HG02763 (cell line): ENCODE measurements at regions not wholly inside any gene's neighbourhood (a gene's known extent, or its start where the extent isn't known, plus 50 kb on each side); places are given as distances from the start of the nearest gene placed in this dataset.
"Not testable (repeated sequence)": the region's sequence is repeated elsewhere in the genome, so short reads cannot be mapped to it uniquely, and the experiment has no call there.

Experiments
- ATAC-seq: cut with Tn5 transposase; IDR thresholded peaks from one replicate; pipeline ENCODE4 v1.9.1; 2021; ENCODE audit warnings: mild to moderate bottlenecking, moderate library complexity; ENCODE audit not compliant: unreplicated experiment

- ATAC-seq, result no peak
Observed at GRCh38 chr5:98333921-98334320, 439.5 kb upstream of the RGMB start.

- no peak for ATAC-seq
Observed at GRCh38 chr5:98334946-98335345, 438.5 kb upstream of the RGMB start.

- ATAC-seq, result no peak
Observed at GRCh38 chr5:98339141-98339848, 434.2 kb upstream of the RGMB start.

GRCh38 chr5:98341038-98342032 lies 432.1 kb upstream of the RGMB start:
- ATAC-seq, result no peak

GRCh38 chr5:98342958-98343660 lies 430.4 kb upstream of the RGMB start:
- not testable (repeated sequence) for ATAC-seq

GRCh38 chr5:98349251-98349989 lies 424.0 kb upstream of the RGMB start:
- ATAC-seq, result no peak

GRCh38 chr5:98349990-98350365 lies 423.5 kb upstream of the RGMB start:
- no peak for ATAC-seq

- no peak for ATAC-seq
Observed at GRCh38 chr5:98354922-98355321, 418.5 kb upstream of the RGMB start.

- no peak for ATAC-seq
Observed at GRCh38 chr5:98360548-98360947, 412.9 kb upstream of the RGMB start.

- no peak for ATAC-seq
Observed at GRCh38 chr5:98363157-98363556, 410.3 kb upstream of the RGMB start.

GRCh38 chr5:98364549-98364948 lies 408.9 kb upstream of the RGMB start:
- no peak for ATAC-seq

GRCh38 chr5:98365126-98365525 lies 408.3 kb upstream of the RGMB start:
- no peak for ATAC-seq

- no peak for ATAC-seq
Observed at GRCh38 chr5:98368141-98368540, 405.3 kb upstream of the RGMB start.

GRCh38 chr5:98372351-98372750 lies 401.1 kb upstream of the RGMB start:
- no peak for ATAC-seq

GRCh38 chr5:98391921-98392625 lies 381.4 kb upstream of the RGMB start:
- no peak for ATAC-seq

GRCh38 chr5:98393205-98393604 lies 380.3 kb upstream of the RGMB start:
- not testable (repeated sequence) for ATAC-seq

GRCh38 chr5:98397081-98397480 lies 376.4 kb upstream of the RGMB start:
- ATAC-seq, result no peak

- ATAC-seq, result no peak
Observed at GRCh38 chr5:98398465-98398864, 375.0 kb upstream of the RGMB start.

GRCh38 chr5:98401656-98402055 lies 371.8 kb upstream of the RGMB start:
- no peak for ATAC-seq

GRCh38 chr5:98402130-98402529 lies 371.3 kb upstream of the RGMB start:
- ATAC-seq, result no peak
